ENCODE measurements at regions not wholly inside any gene's neighbourhood (a gene's known extent, or its start where the extent isn't known, plus 50 kb on each side); places are given as distances from the start of the nearest gene placed in this dataset.

DNA sequence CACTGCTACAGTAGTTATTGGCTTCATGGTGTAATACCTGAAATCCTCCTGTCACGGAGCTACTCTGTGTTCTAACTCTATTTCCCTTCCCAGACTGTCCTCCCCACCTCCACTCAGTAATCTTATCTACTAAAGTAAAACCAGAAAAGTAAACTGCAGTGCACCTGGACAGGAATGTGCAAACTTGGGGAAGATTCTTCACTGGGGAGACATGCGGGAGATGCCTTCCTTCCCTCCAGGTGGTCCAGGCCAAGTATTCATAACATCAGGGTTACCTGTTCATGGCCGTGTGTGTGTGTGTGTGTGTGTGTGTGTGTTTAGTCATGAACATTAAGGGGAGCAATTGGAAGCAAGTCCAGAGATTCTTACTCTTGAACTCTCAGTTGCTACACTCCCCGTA, 84.1 kb downstream of the IFNG start:
- TF ChIP-seq POLR2A (IDR thresholded peaks at IDR 0.05; ENCODE audit: insufficient read depth in 1 of 2, low read depth in 2 of 2, low read length in 2 of 2) (no peak), CCAR2 (optimal IDR thresholded peaks at IDR 0.05; ENCODE audit: low read depth, low read length) (no peak), ZNF530 (CRISPR knock-in tag; IDR thresholded peaks at IDR 0.05; ENCODE audit: low read depth) (no peak), ADNP (CRISPR knock-in tag; IDR thresholded peaks at IDR 0.05) (no peak), ZIK1 (CRISPR knock-in tag; IDR thresholded peaks at IDR 0.05; ENCODE audit: borderline replicate concordance, low read depth) (no peak)
- TF ChIP-seq, protein P1, sequence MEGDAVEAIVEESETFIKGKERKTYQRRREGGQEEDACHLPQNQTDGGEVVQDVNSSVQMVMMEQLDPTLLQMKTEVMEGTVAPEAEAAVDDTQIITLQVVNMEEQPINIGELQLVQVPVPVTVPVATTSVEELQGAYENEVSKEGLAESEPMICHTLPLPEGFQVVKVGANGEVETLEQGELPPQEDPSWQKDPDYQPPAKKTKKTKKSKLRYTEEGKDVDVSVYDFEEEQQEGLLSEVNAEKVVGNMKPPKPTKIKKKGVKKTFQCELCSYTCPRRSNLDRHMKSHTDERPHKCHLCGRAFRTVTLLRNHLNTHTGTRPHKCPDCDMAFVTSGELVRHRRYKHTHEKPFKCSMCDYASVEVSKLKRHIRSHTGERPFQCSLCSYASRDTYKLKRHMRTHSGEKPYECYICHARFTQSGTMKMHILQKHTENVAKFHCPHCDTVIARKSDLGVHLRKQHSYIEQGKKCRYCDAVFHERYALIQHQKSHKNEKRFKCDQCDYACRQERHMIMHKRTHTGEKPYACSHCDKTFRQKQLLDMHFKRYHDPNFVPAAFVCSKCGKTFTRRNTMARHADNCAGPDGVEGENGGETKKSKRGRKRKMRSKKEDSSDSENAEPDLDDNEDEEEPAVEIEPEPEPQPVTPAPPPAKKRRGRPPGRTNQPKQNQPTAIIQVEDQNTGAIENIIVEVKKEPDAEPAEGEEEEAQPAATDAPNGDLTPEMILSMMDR (CRISPR knock-in tag; IDR thresholded peaks at IDR 0.05): no peak
- TF ChIP-seq, protein P2, sequence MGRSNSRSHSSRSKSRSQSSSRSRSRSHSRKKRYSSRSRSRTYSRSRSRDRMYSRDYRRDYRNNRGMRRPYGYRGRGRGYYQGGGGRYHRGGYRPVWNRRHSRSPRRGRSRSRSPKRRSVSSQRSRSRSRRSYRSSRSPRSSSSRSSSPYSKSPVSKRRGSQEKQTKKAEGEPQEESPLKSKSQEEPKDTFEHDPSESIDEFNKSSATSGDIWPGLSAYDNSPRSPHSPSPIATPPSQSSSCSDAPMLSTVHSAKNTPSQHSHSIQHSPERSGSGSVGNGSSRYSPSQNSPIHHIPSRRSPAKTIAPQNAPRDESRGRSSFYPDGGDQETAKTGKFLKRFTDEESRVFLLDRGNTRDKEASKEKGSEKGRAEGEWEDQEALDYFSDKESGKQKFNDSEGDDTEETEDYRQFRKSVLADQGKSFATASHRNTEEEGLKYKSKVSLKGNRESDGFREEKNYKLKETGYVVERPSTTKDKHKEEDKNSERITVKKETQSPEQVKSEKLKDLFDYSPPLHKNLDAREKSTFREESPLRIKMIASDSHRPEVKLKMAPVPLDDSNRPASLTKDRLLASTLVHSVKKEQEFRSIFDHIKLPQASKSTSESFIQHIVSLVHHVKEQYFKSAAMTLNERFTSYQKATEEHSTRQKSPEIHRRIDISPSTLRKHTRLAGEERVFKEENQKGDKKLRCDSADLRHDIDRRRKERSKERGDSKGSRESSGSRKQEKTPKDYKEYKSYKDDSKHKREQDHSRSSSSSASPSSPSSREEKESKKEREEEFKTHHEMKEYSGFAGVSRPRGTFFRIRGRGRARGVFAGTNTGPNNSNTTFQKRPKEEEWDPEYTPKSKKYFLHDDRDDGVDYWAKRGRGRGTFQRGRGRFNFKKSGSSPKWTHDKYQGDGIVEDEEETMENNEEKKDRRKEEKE (IDR thresholded peaks at IDR 0.05): no peak

All from HepG2 (cell line).